ENCODE measurements at regions not wholly inside any gene's neighbourhood (a gene's known extent, or its start where the extent isn't known, plus 50 kb on each side); places are given as distances from the start of the nearest gene placed in this dataset.

DNA sequence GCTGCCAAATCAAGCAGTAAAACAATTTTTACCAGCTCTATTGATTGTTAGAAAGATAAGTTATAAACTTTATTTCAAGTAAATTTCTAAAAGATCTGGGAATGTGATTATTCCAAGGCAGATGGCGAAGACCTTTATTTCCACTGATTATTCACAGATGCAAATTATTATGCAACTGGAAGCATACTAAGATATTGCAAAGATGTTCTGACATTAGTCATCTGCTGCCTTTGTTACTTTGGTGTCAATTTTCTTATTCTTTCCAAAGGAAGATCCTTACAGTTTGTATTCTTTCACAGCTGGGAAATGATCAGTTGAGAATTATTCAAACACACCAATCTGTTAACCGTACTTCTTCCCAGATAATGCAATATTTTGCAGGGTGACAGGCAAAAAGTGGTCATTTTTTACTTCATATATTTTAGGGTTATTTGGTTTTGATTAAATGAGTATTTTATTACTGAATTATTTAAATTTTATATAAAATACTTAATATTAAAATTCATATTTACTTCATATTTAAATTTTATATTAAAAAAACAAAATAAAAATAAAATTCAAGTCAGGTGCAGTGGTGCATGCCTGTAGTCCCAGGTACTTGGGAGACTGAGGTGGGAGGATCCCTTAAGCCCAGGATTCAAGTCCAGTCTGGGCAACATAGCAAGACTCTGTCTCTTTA, 171.3 kb downstream of the FZD1 start:
- CTCF ChIA-PET: no interaction called here
- intact Hi-C loops (cut with micrococcal nuclease): no loop called here
- H3K9me2 ChIP-seq (ENCODE audit: insufficient read depth): no peaks in the 10 kb centered on the region
- POLR2A ChIA-PET: no interaction called here
- TF ChIP-seq EZH2phosphoT487 (IDR thresholded peaks at IDR 0.05; ENCODE audit: borderline replicate concordance) (no peak), JUND (IDR thresholded peaks at IDR 0.05) (no peak), EGR1 (IDR thresholded peaks at IDR 0.05; ENCODE audit: low read depth) (no peak), SRF (IDR thresholded peaks at IDR 0.05; ENCODE audit: low read depth) (no peak), YY1 (IDR thresholded peaks at IDR 0.05; ENCODE audit: extremely low read depth, insufficient replicate concordance, low read depth, low read length) (no peak), MAX (IDR thresholded peaks at IDR 0.05) (no peak), SP1 (IDR thresholded peaks at IDR 0.05; ENCODE audit: low read depth) (no peak), POLR2AphosphoS5 (IDR thresholded peaks at IDR 0.05; ENCODE audit: low read depth, low read length) (no peak), ZFX (IDR thresholded peaks at IDR 0.05) (no peak), ELF1 (IDR thresholded peaks at IDR 0.05; ENCODE audit: borderline replicate concordance, low read depth) (no peak), TCF7L2 (IDR thresholded peaks at IDR 0.05; ENCODE audit: borderline replicate concordance, extremely low read depth, insufficient read depth, insufficient read length) (no peak)
- TF ChIP-seq, protein P1, sequence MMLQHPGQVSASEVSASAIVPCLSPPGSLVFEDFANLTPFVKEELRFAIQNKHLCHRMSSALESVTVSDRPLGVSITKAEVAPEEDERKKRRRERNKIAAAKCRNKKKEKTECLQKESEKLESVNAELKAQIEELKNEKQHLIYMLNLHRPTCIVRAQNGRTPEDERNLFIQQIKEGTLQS (IDR thresholded peaks at IDR 0.05): no peak
- H3K27me3 ChIP-seq (ENCODE audit: insufficient read depth, low read length): no peaks in the 10 kb centered on the region; the same call in 1 of the 2 replicates
- RAD21 ChIA-PET (ENCODE audit: low non-redundant PET in 1 of 2, low total read pairs in 2 of 2, uncharacterized antibody in 2 of 2, unreplicated experiment in 2 of 2): no interaction called here
- no peak overlapping the region for H3K4me2 ChIP-seq (ENCODE audit: low read length)
- ATAC-seq: no peak
- BruUV-seq (replicated peaks): no TSS peak
- no peaks in the 10 kb centered on the region for H3K79me2 ChIP-seq (ENCODE audit: insufficient read depth, low read length)
- H3K36me3 ChIP-seq (ENCODE audit: control insufficient read depth in 1 of 2, insufficient read depth in 2 of 2, low read length in 2 of 2): no peaks in the 10 kb centered on the region
- no peaks in the 10 kb centered on the region for H3K4me1 ChIP-seq (ENCODE audit: control insufficient read depth in 1 of 2, insufficient read depth in 2 of 2, low read length in 2 of 2)
- H3K27ac ChIP-seq (ENCODE audit: low read depth, low read length): no peak overlapping the region
- no peak overlapping the region for H3K9ac ChIP-seq (ENCODE audit: low read length)
- DNase-seq (ENCODE audit: low read depth, low spot score): no peak
- no peak overlapping the region for H3K4me3 ChIP-seq (replicated peaks in 1 of 2; ENCODE audit: low read depth in 1 of 2, low read length in 2 of 2)
- no peaks in the 10 kb centered on the region for H3K9me3 ChIP-seq (ENCODE audit: control insufficient read depth in 1 of 2, insufficient read depth in 1 of 2, low read depth in 1 of 2, low read length in 2 of 2)
- H4K20me1 ChIP-seq (ENCODE audit: insufficient read depth): no peaks in the 10 kb centered on the region
- H2AFZ ChIP-seq (ENCODE audit: low read depth, low read length, poor library complexity, severe bottlenecking): no peak overlapping the region
